ENCODE measurements at regions not wholly inside any gene's neighbourhood (a gene's known extent, or its start where the extent isn't known, plus 50 kb on each side); places are given as distances from the start of the nearest gene placed in this dataset.
A peak's percentile ranks its signal among the peaks of the same experiment; 100 is the strongest.

GRCh38 chr11:86741839-86742805 is 58.2 kb upstream of the PRSS23 start:
- H3K4me2 ChIP-seq: peak overlapping the region; percentile 80
- CTCF ChIA-PET: interaction anchor here (0.9 to 2.0 kb wide), 6 partner anchors 21 to 134 kb away, joined by 3 to 9 read pairs (median 6); partner anchors contain the start of gene PRSS23
- H3K4me1 ChIP-seq: peaks cover 87% of the 10 kb centered on the region
- peak overlapping the region; percentile 88 to 93 for H3K27ac ChIP-seq
- POLR2A ChIA-PET: interaction anchor here (0.7 to 2.0 kb wide), 5 partner anchors 57 to 258 kb away, joined by 3 to 32 read pairs (median 5); partner anchors contain the start of gene PRSS23
- ATAC-seq (peak; percentile 66 to 85), DNase-seq (ENCODE audit: low read depth in 1 of 2, low spot score in 1 of 2) (peak; percentile 64 to 94), FAIRE-seq (peak; percentile 86)
- 48% methylated on average over 6 of the region's 6 CpGs for WGBS (ENCODE audit: missing lambda C conversion rate)
- H3K4me3 ChIP-seq: peak overlapping the region; percentile 10; the same call in 1 of the 3 replicates
- peaks cover 6% of the 10 kb centered on the region; the same call in 1 of the 3 replicates for H3K9me3 ChIP-seq
- TF ChIP-seq, protein P1, sequence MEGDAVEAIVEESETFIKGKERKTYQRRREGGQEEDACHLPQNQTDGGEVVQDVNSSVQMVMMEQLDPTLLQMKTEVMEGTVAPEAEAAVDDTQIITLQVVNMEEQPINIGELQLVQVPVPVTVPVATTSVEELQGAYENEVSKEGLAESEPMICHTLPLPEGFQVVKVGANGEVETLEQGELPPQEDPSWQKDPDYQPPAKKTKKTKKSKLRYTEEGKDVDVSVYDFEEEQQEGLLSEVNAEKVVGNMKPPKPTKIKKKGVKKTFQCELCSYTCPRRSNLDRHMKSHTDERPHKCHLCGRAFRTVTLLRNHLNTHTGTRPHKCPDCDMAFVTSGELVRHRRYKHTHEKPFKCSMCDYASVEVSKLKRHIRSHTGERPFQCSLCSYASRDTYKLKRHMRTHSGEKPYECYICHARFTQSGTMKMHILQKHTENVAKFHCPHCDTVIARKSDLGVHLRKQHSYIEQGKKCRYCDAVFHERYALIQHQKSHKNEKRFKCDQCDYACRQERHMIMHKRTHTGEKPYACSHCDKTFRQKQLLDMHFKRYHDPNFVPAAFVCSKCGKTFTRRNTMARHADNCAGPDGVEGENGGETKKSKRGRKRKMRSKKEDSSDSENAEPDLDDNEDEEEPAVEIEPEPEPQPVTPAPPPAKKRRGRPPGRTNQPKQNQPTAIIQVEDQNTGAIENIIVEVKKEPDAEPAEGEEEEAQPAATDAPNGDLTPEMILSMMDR (IDR thresholded peaks at IDR 0.05): no peak
- TF ChIP-seq JUNB (IDR thresholded peaks at IDR 0.05): peak; percentile 98
- TF ChIP-seq, protein P2, sequence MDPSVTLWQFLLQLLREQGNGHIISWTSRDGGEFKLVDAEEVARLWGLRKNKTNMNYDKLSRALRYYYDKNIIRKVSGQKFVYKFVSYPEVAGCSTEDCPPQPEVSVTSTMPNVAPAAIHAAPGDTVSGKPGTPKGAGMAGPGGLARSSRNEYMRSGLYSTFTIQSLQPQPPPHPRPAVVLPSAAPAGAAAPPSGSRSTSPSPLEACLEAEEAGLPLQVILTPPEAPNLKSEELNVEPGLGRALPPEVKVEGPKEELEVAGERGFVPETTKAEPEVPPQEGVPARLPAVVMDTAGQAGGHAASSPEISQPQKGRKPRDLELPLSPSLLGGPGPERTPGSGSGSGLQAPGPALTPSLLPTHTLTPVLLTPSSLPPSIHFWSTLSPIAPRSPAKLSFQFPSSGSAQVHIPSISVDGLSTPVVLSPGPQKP (IDR thresholded peaks at IDR 0.05; ENCODE audit: low read depth, low read length): no peak
- TF ChIP-seq, protein P3, sequence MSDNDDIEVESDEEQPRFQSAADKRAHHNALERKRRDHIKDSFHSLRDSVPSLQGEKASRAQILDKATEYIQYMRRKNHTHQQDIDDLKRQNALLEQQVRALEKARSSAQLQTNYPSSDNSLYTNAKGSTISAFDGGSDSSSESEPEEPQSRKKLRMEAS (IDR thresholded peaks at IDR 0.05): peak; percentile 86
- TF ChIP-seq CEBPB (IDR thresholded peaks at IDR 0.05): peak; percentile 30 to 69; a peak in 3 of 4 replicates
- no peak for TF ChIP-seq TFCP2L1 (CRISPR knock-in tag; IDR thresholded peaks at IDR 0.05)
- TF ChIP-seq CBX8 (IDR thresholded peaks at IDR 0.05): no peak
- peak; percentile 74; the same call in 1 of the 2 replicates for TF ChIP-seq FOSB (CRISPR knock-in tag; IDR thresholded peaks at IDR 0.05)
- no peak for TF ChIP-seq MYC (IDR thresholded peaks at IDR 0.05; ENCODE audit: borderline replicate concordance, low read length)
- TF ChIP-seq RCOR1 (IDR thresholded peaks at IDR 0.05; ENCODE audit: low read depth, low read length): no peak
- no peak for TF ChIP-seq ZFP36 (IDR thresholded peaks at IDR 0.05; ENCODE audit: borderline replicate concordance, partially characterized antibody)
- no peak for TF ChIP-seq MAZ (IDR thresholded peaks at IDR 0.05; ENCODE audit: borderline replicate concordance, low read depth, low read length)
- no peak for TF ChIP-seq POLR2AphosphoS2 (conservative IDR thresholded peaks at IDR 0.05; ENCODE audit: low read length)
- TF ChIP-seq USF2 (IDR thresholded peaks at IDR 0.05): no peak
- peak; percentile 70 to 77; a peak in 2 of 5 replicates for TF ChIP-seq EP300 (IDR thresholded peaks at IDR 0.05)
- TF ChIP-seq KDM5A (IDR thresholded peaks at IDR 0.05): no peak
- TF ChIP-seq RARB (CRISPR knock-in tag; IDR thresholded peaks at IDR 0.05): peak; percentile 31; the same call in 1 of the 2 replicates
- no peak for TF ChIP-seq NR3C1 (IDR thresholded peaks at IDR 0.05)
- TF ChIP-seq, protein P4, sequence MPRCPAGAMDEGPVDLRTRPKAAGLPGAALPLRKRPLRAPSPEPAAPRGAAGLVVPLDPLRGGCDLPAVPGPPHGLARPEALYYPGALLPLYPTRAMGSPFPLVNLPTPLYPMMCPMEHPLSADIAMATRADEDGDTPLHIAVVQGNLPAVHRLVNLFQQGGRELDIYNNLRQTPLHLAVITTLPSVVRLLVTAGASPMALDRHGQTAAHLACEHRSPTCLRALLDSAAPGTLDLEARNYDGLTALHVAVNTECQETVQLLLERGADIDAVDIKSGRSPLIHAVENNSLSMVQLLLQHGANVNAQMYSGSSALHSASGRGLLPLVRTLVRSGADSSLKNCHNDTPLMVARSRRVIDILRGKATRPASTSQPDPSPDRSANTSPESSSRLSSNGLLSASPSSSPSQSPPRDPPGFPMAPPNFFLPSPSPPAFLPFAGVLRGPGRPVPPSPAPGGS (IDR thresholded peaks at IDR 0.05): peak; percentile 56; the same call in 1 of the 3 replicates
- TF ChIP-seq HOXB13 (CRISPR knock-in tag; IDR thresholded peaks at IDR 0.05; ENCODE audit: low read depth): peak; percentile 97
- peak; percentile 92; the same call in 1 of the 2 replicates for TF ChIP-seq HOXB5 (CRISPR knock-in tag; IDR thresholded peaks at IDR 0.05)
- peak; percentile 79 for TF ChIP-seq ZNF302 (CRISPR knock-in tag; IDR thresholded peaks at IDR 0.05)
- no peak for TF ChIP-seq ZC3H11A (IDR thresholded peaks at IDR 0.05)
- TF ChIP-seq BHLHE40 (IDR thresholded peaks at IDR 0.05; ENCODE audit: low read depth, low read length): no peak
- peak; percentile 91 for TF ChIP-seq EHF (CRISPR knock-in tag; IDR thresholded peaks at IDR 0.05)
- TF ChIP-seq, protein P5, sequence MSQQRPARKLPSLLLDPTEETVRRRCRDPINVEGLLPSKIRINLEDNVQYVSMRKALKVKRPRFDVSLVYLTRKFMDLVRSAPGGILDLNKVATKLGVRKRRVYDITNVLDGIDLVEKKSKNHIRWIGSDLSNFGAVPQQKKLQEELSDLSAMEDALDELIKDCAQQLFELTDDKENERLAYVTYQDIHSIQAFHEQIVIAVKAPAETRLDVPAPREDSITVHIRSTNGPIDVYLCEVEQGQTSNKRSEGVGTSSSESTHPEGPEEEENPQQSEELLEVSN (IDR thresholded peaks at IDR 0.05; ENCODE audit: borderline replicate concordance, low read depth): 0 out of 2 replicates have a peak, but pooled peaks have one; percentile 8
- peak; percentile 32; the same call in 1 of the 2 replicates for TF ChIP-seq HOXA7 (CRISPR knock-in tag; IDR thresholded peaks at IDR 0.05)
- TF ChIP-seq MAFK (IDR thresholded peaks at IDR 0.05; ENCODE audit: partially characterized antibody): peak; percentile 22
- TF ChIP-seq RAD21 (conservative IDR thresholded peaks at IDR 0.05 in 1 of 2, IDR thresholded peaks at IDR 0.05 in 1 of 2): peak; percentile 31 to 50
- no peak for TF ChIP-seq NFE2L2 (conservative IDR thresholded peaks at IDR 0.05; ENCODE audit: low read length)
- TF ChIP-seq HEYL (CRISPR knock-in tag; IDR thresholded peaks at IDR 0.05): peak; percentile 67
- TF ChIP-seq ZSCAN20 (CRISPR knock-in tag; IDR thresholded peaks at IDR 0.05): peak; percentile 12; the same call in 1 of the 2 replicates
- no peak for TF ChIP-seq RFX5 (IDR thresholded peaks at IDR 0.05)
- TF ChIP-seq SREBF2 (IDR thresholded peaks at IDR 0.05): no peak
- TF ChIP-seq CHD2 (IDR thresholded peaks at IDR 0.05; ENCODE audit: low read length, partially characterized antibody): no peak
- TF ChIP-seq POLR2A (IDR thresholded peaks at IDR 0.05; ENCODE audit: low read length): no peak
